HepG2 (cell line): ENCODE measurements at regions not wholly inside any gene's neighbourhood (a gene's known extent, or its start where the extent isn't known, plus 50 kb on each side); places are given as distances from the start of the nearest gene placed in this dataset.

Experiments
- ATAC-seq: fragments of 200-7000 bp; cut with Tn5 transposase; 3 replicates; pipeline ENCODE4 v1.9.1; 2020; ENCODE audit warnings: mild to moderate bottlenecking, moderate library complexity
- BruUV-seq: library from RNA; stranded (reverse); fragments of 400-500 nt; replicated peaks from 2 replicates; lab custom pipeline; 2021; lab: Mats Ljungman, UMichigan
- CTCF ChIA-PET: fragments of 300-600 bp; formaldehyde crosslinking; extraction: SDS; loops from one replicate; lab custom pipeline; 2021; ENCODE audit warnings: low total read pairs, inconsistent platforms, low intra/inter-chr PET ratio; lab: Yijun Ruan, JAX
- POLR2A ChIA-PET: fragments of 350-600 bp; sonication (Branson Sonifier 250); formaldehyde crosslinking; loops from one replicate; lab custom pipeline; 2020; ENCODE audit warnings: antibody characterized with exemption, inconsistent platforms; lab: Yijun Ruan, JAX
- DNase-seq: peaks from one replicate; pipeline ENCODE4 v3.0.0-alpha.2; 2015; ENCODE audit warnings: low spot score
- FAIRE-seq: peaks from 3 replicates; lab custom pipeline; 2011; peaks lifted over from hg19 to GRCh38; lab: Jason Lieb, UNC
- H2AFZ ChIP-seq: one replicate; pipeline ENCODE4 v1.6.1; 2011; ENCODE audit warnings: low read length, inconsistent platforms
- H3K27ac ChIP-seq: fragments of 300-600 bp; 3 replicates; pipeline ENCODE4 v1.8.0; 2011; ENCODE audit warnings: mixed run types, mild to moderate bottlenecking, mixed read lengths, low read length, inconsistent platforms; ENCODE audit not compliant: insufficient read depth; ENCODE audit errors: extremely low read length
- H3K27me3 ChIP-seq, 2 experiments: fragments of 200-600 bp in 1 of 2; 2 replicates in 1 of 2; 3 replicates in 1 of 2; pipeline versions ENCODE4 v1.6.0 to v1.8.0; 2011; ENCODE audit warnings: low read length in 2 of 2, mild to moderate bottlenecking in 2 of 2, moderate library complexity in 2 of 2, inconsistent platforms in 1 of 2; ENCODE audit not compliant: insufficient read depth in 2 of 2, control insufficient read depth in 1 of 2
- H3K36me3 ChIP-seq, 2 experiments: fragments of 200-600 bp in 1 of 2; replicated peaks in 1 of 2; 2 replicates in 1 of 2; 3 replicates in 1 of 2; pipeline versions ENCODE4 v1.5.1 to v1.8.0; 2011; ENCODE audit warnings: low read length in 2 of 2, inconsistent platforms in 1 of 2; ENCODE audit not compliant: insufficient read depth in 2 of 2, control insufficient read depth in 1 of 2
- H3K4me1 ChIP-seq: 2 replicates; pipeline ENCODE4 v1.5.1; 2012; ENCODE audit warnings: low read length, inconsistent platforms; ENCODE audit not compliant: insufficient read depth
- H3K4me2 ChIP-seq: 2 replicates; pipeline ENCODE4 v1.6.0; 2011; ENCODE audit warnings: low read depth, low read length, inconsistent platforms
- H3K4me3 ChIP-seq, 3 experiments: fragments of 200-600 bp in 1 of 3; sonication (generic), shearing (Covaris generic) in 1 of 3; replicated peaks in 1 of 3; 2 replicates each; pipeline ENCODE4 v1.5.1; 2011 to 2016; ENCODE audit warnings: low read length in 3 of 3, inconsistent platforms in 2 of 3, low read depth in 2 of 3, mild to moderate bottlenecking in 2 of 3, control low read depth in 1 of 3, mixed read lengths in 1 of 3; ENCODE audit not compliant: insufficient read depth in 1 of 3
- H3K79me2 ChIP-seq: one replicate; pipeline ENCODE4 v1.6.1; 2011; ENCODE audit warnings: low read length, inconsistent platforms; ENCODE audit not compliant: insufficient read depth
- H3K9ac ChIP-seq: 2 replicates; pipeline ENCODE4 v1.6.0; 2011; ENCODE audit warnings: mild to moderate bottlenecking, low read depth, low read length, inconsistent platforms; ENCODE audit not compliant: insufficient read depth
- H3K9me3 ChIP-seq: 2 replicates; pipeline ENCODE4 v1.5.1; 2012; ENCODE audit warnings: mild to moderate bottlenecking, low read length
- H4K20me1 ChIP-seq: 2 replicates; pipeline ENCODE4 v1.6.0; 2011; ENCODE audit warnings: inconsistent platforms, mild to moderate bottlenecking, low read length, moderate library complexity; ENCODE audit not compliant: insufficient read depth
- ATF7-NPFF ChIP-seq: sonication (generic); formaldehyde crosslinking; IDR thresholded peaks from 2 replicates; pipeline ENCODE4 v1.8.1; 2023; ENCODE audit warnings: mild to moderate bottlenecking, low read depth, missing genetic modification reagents, moderate library complexity
- CEBPB ChIP-seq: IDR thresholded peaks from 2 replicates; pipeline ENCODE4 v1.6.1; 2011; ENCODE audit warnings: low read depth, low read length, improper control_type of control experiment, borderline replicate concordance
- GLI4 ChIP-seq: sonication (generic); formaldehyde crosslinking; IDR thresholded peaks from 2 replicates; pipeline ENCODE4 v1.5.1; 2020; ENCODE audit warnings: missing genetic modification reagents, mild to moderate bottlenecking, moderate library complexity, borderline replicate concordance
- KLF16 ChIP-seq, 2 experiments: sonication (generic) in 1 of 2; formaldehyde crosslinking in 1 of 2; IDR thresholded peaks; 2 replicates each; pipeline versions ENCODE4 v1.6.1 to v1.8.0; 2016 to 2023; ENCODE audit warnings: missing genetic modification reagents in 2 of 2, missing compliant biosample characterization in 1 of 2
- REL ChIP-seq: sonication (generic); formaldehyde crosslinking; conservative IDR thresholded peaks from 2 replicates; pipeline ENCODE4 v1.8.0; 2022; ENCODE audit warnings: mild to moderate bottlenecking, missing genetic modification reagents, moderate library complexity
- RXRB ChIP-seq: IDR thresholded peaks from 2 replicates; pipeline ENCODE4 v1.6.1; 2016; ENCODE audit warnings: borderline replicate concordance, missing genetic modification reagents, missing compliant biosample characterization
- TOPORS ChIP-seq: sonication (generic); formaldehyde crosslinking; IDR thresholded peaks from 2 replicates; pipeline ENCODE4 v1.8.0; 2023; ENCODE audit warnings: mild to moderate bottlenecking, missing genetic modification reagents
- ZNF263 ChIP-seq: sonication (generic); formaldehyde crosslinking; IDR thresholded peaks from 2 replicates; pipeline ENCODE4 v1.4.0; 2020; ENCODE audit warnings: missing genetic modification reagents
- ZNF674 ChIP-seq: sonication (generic); formaldehyde crosslinking; IDR thresholded peaks from 2 replicates; pipeline ENCODE4 v1.5.0; 2020; ENCODE audit warnings: low read depth, mild to moderate bottlenecking, missing genetic modification reagents
- WGBS: methylation state at CpG from one replicate; pipeline ENCODE4 v1.1.6; 2017; ENCODE audit warnings: low lambda C conversion rate; 5-methylcytosine and 5-hydroxymethylcytosine counted together
- in situ Hi-C: cut with HindIII; loops from 2 replicates; pipeline ENCODE4 v1.10.0; 2017; ENCODE audit warnings: low pct_unique_long_range_greater_than_20kb; ENCODE audit not compliant: extremely low pct_ligation_motif_present
- intact Hi-C: fragments of 100-400 bp; cut with micrococcal nuclease; formaldehyde crosslinking; loops from one replicate; pipeline ENCODE4 v1.10.0; 2022; ENCODE audit not compliant: unreplicated experiment
- TF ChIP-seq, protein P1 (sequence below): sonication (generic); formaldehyde crosslinking; conservative IDR thresholded peaks from 2 replicates; pipeline ENCODE4 v1.5.0; 2020; ENCODE audit warnings: missing genetic modification reagents
- TF ChIP-seq, protein P2 (sequence below): sonication (generic); formaldehyde crosslinking; IDR thresholded peaks from 2 replicates; pipeline ENCODE4 v1.8.0; 2022; ENCODE audit warnings: mild to moderate bottlenecking, missing genetic modification reagents, borderline replicate concordance
- TF ChIP-seq, protein P3 (sequence below): sonication (generic); formaldehyde crosslinking; IDR thresholded peaks from 2 replicates; pipeline ENCODE4 v1.8.0; 2022; ENCODE audit warnings: mild to moderate bottlenecking, missing genetic modification reagents, moderate library complexity
- TF ChIP-seq, protein P4 (sequence below): sonication (generic); formaldehyde crosslinking; IDR thresholded peaks from 2 replicates; pipeline ENCODE4 v1.8.1; 2022; ENCODE audit warnings: low read depth, mild to moderate bottlenecking, missing genetic modification reagents

DNA sequence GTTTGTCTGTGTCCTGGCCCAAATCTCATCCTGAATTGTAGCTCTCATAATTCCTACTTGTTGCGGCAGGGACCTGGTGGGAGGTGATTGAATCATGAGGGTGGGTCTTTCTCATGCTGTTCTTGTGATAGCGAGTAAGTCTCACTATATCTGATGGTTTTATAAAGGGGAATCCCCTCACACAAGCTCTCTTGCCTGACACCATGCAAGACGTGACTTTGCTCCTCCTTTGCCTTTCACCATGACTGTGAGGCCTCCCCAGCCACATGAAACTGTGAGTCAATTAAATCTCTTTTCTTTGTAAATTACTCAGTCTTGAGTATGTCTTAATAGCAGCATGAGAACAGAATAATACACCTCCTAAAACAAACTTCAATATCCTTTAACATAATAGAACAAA lies 1065.6 kb downstream of the PLA2G4A start:
- intact Hi-C loops (no loop called here), in situ Hi-C loops (no loop called here)
- ATAC-seq (no peak), DNase-seq (no peak), FAIRE-seq (no peak)
- Histone ChIP-seq H3K4me2 (no peak overlapping the region), H2AFZ (no peak overlapping the region), H3K27me3 (no peaks in the 10 kb centered on the region), H3K4me1 (no peaks in the 10 kb centered on the region), H3K9ac (no peak overlapping the region), H3K36me3 (no peaks in the 10 kb centered on the region), H3K4me3 (no peak overlapping the region), H3K9me3 (no peaks in the 10 kb centered on the region), H3K27ac (no peak overlapping the region), H3K79me2 (no peaks in the 10 kb centered on the region), H4K20me1 (no peaks in the 10 kb centered on the region)
- ChIA-PET POLR2A (no interaction called here), CTCF (no interaction called here)
- BruUV-seq = no TSS peak
- 30% methylated on average over 3 of the region's 3 CpGs for WGBS
- TF ChIP-seq CEBPB (no peak), REL (CRISPR knock-in tag) (no peak), ZNF674 (CRISPR knock-in tag) (no peak), KLF16 (CRISPR knock-in tag; IDR thresholded peaks at IDR 0.05) (no peak), RXRB (CRISPR knock-in tag) (no peak), GLI4 (CRISPR knock-in tag) (no peak), TOPORS (CRISPR knock-in tag) (no peak), ZNF263 (CRISPR knock-in tag) (no peak), ATF7-NPFF (CRISPR knock-in tag) (no peak)
- TF ChIP-seq, protein P1, sequence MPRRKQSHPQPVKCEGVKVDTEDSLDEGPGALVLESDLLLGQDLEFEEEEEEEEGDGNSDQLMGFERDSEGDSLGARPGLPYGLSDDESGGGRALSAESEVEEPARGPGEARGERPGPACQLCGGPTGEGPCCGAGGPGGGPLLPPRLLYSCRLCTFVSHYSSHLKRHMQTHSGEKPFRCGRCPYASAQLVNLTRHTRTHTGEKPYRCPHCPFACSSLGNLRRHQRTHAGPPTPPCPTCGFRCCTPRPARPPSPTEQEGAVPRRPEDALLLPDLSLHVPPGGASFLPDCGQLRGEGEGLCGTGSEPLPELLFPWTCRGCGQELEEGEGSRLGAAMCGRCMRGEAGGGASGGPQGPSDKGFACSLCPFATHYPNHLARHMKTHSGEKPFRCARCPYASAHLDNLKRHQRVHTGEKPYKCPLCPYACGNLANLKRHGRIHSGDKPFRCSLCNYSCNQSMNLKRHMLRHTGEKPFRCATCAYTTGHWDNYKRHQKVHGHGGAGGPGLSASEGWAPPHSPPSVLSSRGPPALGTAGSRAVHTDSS (CRISPR knock-in tag) = no peak
- TF ChIP-seq, protein P2, sequence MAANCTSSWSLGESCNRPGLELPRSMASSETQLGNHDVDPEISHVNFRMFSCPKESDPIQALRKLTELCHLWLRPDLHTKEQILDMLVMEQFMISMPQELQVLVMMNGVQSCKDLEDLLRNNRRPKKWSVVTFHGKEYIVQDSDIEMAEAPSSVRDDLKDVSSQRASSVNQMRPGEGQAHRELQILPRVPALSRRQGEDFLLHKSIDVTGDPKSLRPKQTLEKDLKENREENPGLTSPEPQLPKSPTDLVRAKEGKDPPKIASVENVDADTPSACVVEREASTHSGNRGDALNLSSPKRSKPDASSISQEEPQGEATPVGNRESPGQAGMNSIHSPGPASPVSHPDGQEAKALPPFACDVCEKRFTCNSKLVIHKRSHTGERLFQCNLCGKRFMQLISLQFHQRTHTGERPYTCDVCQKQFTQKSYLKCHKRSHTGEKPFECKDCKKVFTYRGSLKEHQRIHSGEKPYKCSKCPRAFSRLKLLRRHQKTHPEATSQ = no peak
- TF ChIP-seq, protein P3, sequence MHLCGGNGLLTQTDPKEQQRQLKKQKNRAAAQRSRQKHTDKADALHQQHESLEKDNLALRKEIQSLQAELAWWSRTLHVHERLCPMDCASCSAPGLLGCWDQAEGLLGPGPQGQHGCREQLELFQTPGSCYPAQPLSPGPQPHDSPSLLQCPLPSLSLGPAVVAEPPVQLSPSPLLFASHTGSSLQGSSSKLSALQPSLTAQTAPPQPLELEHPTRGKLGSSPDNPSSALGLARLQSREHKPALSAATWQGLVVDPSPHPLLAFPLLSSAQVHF (CRISPR knock-in tag) = no peak
- TF ChIP-seq, protein P4, sequence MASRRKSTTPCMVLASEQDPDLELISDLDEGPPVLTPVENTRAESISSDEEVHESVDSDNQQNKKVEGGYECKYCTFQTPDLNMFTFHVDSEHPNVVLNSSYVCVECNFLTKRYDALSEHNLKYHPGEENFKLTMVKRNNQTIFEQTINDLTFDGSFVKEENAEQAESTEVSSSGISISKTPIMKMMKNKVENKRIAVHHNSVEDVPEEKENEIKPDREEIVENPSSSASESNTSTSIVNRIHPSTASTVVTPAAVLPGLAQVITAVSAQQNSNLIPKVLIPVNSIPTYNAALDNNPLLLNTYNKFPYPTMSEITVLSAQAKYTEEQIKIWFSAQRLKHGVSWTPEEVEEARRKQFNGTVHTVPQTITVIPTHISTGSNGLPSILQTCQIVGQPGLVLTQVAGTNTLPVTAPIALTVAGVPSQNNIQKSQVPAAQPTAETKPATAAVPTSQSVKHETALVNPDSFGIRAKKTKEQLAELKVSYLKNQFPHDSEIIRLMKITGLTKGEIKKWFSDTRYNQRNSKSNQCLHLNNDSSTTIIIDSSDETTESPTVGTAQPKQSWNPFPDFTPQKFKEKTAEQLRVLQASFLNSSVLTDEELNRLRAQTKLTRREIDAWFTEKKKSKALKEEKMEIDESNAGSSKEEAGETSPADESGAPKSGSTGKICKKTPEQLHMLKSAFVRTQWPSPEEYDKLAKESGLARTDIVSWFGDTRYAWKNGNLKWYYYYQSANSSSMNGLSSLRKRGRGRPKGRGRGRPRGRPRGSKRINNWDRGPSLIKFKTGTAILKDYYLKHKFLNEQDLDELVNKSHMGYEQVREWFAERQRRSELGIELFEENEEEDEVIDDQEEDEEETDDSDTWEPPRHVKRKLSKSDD = no peak
